ENCODE measurements at regions not wholly inside any gene's neighbourhood (a gene's known extent, or its start where the extent isn't known, plus 50 kb on each side); places are given as distances from the start of the nearest gene placed in this dataset.

DNA sequence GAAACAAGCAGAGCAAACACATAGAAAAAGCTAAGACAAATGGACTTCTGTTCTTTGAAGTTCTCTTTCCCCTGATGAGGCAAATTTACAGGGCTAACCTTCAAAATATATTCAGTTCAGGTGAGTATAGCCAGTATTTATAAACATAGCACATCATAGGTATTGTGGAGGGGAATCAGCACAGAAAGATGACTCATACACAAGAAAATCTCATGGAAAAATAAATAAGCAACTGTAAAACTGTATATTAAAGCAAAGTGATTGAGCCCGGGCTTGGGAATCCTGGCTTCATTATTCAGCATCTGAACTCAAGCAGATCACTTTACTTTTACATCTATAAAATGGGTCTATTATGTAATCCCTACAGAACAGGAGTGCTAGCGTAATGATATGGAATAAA is 173.5 kb upstream of the PAPPA start:
- TF ChIP-seq TARDBP (IDR thresholded peaks at IDR 0.05) (no peak), SUZ12 (IDR thresholded peaks at IDR 0.05) (no peak), FOXK2 (IDR thresholded peaks at IDR 0.05) (no peak), HDGF (IDR thresholded peaks at IDR 0.05; ENCODE audit: borderline replicate concordance) (no peak), SP1 (IDR thresholded peaks at IDR 0.05) (no peak)

Measured in HEK293T (cell line).